Activated T-cell treated with anti-CD3 and anti-CD28 coated beads, Interleukin-2, amount 50 U/mL, for 72 hours (primary cell): ENCODE measurements at regions not wholly inside any gene's neighbourhood (a gene's known extent, or its start where the extent isn't known, plus 50 kb on each side); places are given as distances from the start of the nearest gene placed in this dataset.
A peak's percentile ranks its signal among the peaks of the same experiment; 100 is the strongest.

ENCODE experiments used
- ATAC-seq, 2 donors: fragments of 150-1000 bp; cut with Tn5 transposase; replicated peaks in 1 of 2; 2 replicates each; pipeline ENCODE4 v1.10.0; 2021; ENCODE audit warnings: moderate library complexity in 2 of 2, mild to moderate bottlenecking in 1 of 2
- DNase-seq, 2 donors: peaks; one replicate each; pipeline ENCODE4 v3.0.0; 2021 to 2022; ENCODE audit warnings: mixed read lengths in 1 of 2
- H3K27ac Mint-ChIP-seq: one replicate; pipeline ENCODE4 v1.8.0; 2022; ENCODE audit warnings: mild to moderate bottlenecking, moderate library complexity, mixed read lengths
- H3K27me3 Mint-ChIP-seq: one replicate; pipeline ENCODE4 v1.8.0; 2022; ENCODE audit warnings: low read depth, mixed read lengths
- H3K36me3 Mint-ChIP-seq, 2 donors: one replicate each; pipeline ENCODE4 v1.8.0; 2022; ENCODE audit warnings: mixed read lengths in 2 of 2, mild to moderate bottlenecking in 1 of 2; ENCODE audit not compliant: insufficient read depth in 2 of 2
- H3K4me1 Mint-ChIP-seq: one replicate; pipeline ENCODE4 v1.8.0; 2022; ENCODE audit warnings: low read depth, mixed read lengths
- H3K4me3 Mint-ChIP-seq, 2 donors: one replicate each; pipeline ENCODE4 v1.8.0; 2022; ENCODE audit warnings: mild to moderate bottlenecking in 2 of 2, mixed read lengths in 2 of 2, moderate library complexity in 2 of 2
- H3K9me3 Mint-ChIP-seq, 2 donors: one replicate each; pipeline ENCODE4 v1.8.0; 2022; ENCODE audit warnings: mixed read lengths in 2 of 2

DNA sequence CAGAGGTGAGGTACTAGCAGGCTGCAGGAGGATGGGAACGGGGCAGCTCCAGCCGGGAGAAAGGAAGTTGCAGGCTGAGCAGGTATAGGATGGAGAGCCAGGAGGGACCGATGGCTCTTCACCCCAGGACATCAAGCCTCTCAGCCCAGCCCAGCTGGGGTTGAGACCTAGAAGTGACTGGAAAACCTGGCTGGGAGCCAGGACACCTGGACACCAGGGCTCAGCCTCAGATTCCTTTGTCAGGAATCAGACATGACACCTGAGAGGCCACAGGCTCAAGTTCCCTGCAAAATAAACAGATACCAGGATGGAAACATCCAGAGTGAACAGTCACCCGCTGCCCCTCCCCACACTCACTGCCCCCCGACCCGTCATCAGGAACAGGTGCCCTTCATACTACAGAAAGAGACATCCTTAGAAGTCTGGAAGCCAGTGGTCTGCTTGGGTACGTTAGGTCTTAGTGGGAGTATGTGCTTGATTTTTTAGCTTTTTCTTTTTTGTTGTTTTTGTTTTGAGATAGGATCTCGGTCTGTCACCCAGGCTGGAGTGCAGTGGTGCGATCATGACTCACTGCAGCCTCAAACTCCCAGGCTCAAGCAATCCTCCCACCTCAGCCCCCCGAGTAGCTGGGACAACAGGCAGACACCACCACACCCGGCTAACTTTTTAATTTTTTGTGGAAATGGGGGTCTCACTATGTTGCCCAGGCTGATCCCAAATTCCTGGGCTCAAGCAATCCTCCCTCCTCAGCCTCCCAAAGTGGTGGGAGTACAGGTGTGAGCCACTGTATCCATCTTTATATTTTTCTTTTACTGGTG is 74.5 kb upstream of the CALM2 start:
- Mint-ChIP-seq H3K9me3 (no peaks in the 10 kb centered on the region), H3K27me3 (no peaks in the 10 kb centered on the region), H3K36me3 (no peaks in the 10 kb centered on the region), H3K27ac (no peak overlapping the region), H3K4me1 (no peaks in the 10 kb centered on the region), H3K4me3 (no peak overlapping the region)
- DNase-seq = no peak
- no peak for ATAC-seq

DNA sequence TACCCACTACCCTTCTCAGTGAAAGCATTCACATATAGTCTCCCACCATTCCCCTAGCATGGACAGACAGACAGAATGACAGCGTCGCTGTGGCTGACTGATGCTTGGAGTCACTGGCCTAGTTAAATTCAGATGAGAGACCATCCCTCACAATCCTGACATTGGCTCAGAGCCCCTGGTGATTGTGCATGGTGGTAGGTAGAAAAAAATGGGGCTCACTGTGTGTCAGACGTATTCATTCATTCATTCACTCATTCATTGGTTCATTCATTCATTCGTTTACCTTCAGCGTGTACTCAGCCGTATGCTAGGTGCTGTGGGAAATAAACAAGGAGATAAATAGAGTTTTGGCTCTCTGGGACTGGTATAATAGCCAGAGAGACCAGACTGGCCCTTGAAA is 73.6 kb upstream of the CALM2 start:
- DNase-seq (no peak), ATAC-seq (no peak)
- Mint-ChIP-seq H3K4me3 (no peak overlapping the region), H3K4me1 (no peaks in the 10 kb centered on the region), H3K36me3 (no peaks in the 10 kb centered on the region), H3K9me3 (no peaks in the 10 kb centered on the region), H3K27me3 (no peaks in the 10 kb centered on the region), H3K27ac (no peak overlapping the region)

GRCh38 chr2:47249157-47249900 is 73.0 kb upstream of the CALM2 start:
- Mint-ChIP-seq H3K4me1 (no peaks in the 10 kb centered on the region), H3K9me3 (no peaks in the 10 kb centered on the region), H3K27me3 (no peaks in the 10 kb centered on the region), H3K36me3 (no peaks in the 10 kb centered on the region), H3K27ac (no peak overlapping the region), H3K4me3 (no peak overlapping the region)
- no peak for DNase-seq
- no peak for ATAC-seq

DNA sequence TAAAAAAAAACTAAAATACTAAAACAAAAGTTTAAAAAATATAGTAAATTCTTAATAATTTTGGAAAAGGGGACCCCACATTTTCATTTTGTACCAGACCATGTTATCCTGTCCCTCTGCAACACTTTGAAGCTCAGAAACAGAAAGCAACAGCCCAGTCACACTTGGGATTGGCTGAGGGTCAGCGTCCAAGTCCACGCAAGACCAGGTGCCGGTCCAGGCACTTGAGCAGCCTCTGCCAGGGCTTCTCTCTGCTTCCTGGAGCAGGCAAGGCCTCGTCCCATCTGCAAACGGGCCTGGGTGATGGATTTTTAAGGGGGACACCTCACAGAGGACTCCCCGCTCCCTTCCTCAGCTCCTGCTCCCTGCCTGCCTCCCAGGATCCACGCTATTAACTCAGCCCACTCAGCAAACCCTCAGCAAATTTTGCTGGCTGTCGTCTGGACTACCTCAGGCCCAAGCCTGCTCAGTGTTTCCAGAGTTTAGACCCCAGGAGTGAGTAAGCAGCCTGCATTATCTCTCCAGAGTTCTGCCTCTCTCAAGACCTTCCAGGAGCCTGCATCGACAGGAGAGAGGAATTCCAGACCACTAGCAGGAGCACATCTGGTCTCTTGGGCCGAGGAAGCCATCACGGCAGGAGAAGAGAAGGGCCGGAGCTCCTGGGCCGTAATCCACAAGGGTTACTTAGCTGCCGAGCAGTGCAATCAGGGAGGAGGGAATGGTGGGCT is 67.4 kb upstream of the CALM2 start:
- no peak for ATAC-seq
- Mint-ChIP-seq H3K9me3 (no peaks in the 10 kb centered on the region), H3K4me3 (no peak overlapping the region), H3K27me3 (no peaks in the 10 kb centered on the region), H3K36me3 (no peaks in the 10 kb centered on the region), H3K27ac (no peak overlapping the region), H3K4me1 (no peaks in the 10 kb centered on the region)
- no peak for DNase-seq

GRCh38 chr2:47241715-47242114 is 65.4 kb upstream of the CALM2 start:
- no peak for ATAC-seq
- Mint-ChIP-seq H3K36me3 (no peaks in the 10 kb centered on the region), H3K27ac (no peak overlapping the region)

DNA sequence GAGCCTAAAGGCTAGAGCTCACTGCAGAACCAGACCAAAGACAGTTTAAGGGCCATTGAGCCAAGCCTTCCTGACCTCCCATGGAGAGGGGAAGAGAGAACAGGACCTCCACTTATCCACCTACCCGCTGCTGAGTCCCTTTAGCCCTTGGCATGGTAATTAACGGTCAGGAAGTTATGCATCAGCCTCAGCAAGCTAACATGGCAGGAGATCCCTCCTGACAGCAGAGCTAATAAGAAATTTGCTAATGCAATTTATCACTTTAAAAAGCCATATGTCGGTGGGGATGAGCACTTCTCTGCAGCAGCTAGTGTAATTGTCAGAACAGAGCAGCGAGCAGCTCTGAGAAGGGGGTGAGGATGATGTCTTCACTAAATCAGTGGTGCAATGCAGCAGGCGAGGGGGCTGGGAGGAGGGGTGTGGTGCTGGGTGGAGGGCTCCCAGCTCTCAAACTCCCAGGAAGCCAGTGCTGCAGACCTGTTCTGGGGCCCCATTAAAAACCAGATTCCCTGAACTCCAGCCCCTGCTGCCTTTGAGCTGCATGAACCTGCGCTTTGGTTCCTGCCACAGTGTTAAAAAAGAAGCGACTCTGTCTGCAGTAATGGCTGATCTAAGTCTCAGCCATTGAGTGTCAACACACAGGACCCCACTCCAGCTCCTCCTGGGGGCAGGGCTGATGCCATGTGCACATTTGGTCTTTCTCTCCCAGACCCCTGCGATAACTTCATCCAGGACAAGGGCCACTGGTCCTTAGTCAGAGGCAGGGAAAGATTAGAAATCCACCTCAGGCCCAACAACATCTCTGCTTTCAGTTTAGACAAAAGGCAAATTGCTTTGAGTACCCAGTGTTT is 63.0 kb upstream of the CALM2 start:
- peaks cover 5% of the 10 kb centered on the region for H3K4me1 Mint-ChIP-seq
- ATAC-seq (no peak), DNase-seq (no peak)
- H3K9me3 Mint-ChIP-seq = no peaks in the 10 kb centered on the region
- H3K4me3 Mint-ChIP-seq = no peak overlapping the region
- no peak overlapping the region for H3K27ac Mint-ChIP-seq
- H3K27me3 Mint-ChIP-seq = no peaks in the 10 kb centered on the region
- H3K36me3 Mint-ChIP-seq = no peaks in the 10 kb centered on the region

More at GRCh38 chr2:47241715-47242114, 65.4 kb upstream of the CALM2 start:
- Mint-ChIP-seq H3K4me3 (no peak overlapping the region), H3K27me3 (no peaks in the 10 kb centered on the region), H3K9me3 (no peaks in the 10 kb centered on the region), H3K4me1 (peaks cover 5% of the 10 kb centered on the region)
- DNase-seq = no peak

GRCh38 chr2:47238638-47239037 is 62.3 kb upstream of the CALM2 start:
- no peaks in the 10 kb centered on the region for H3K27me3 Mint-ChIP-seq
- no peak overlapping the region for H3K4me3 Mint-ChIP-seq
- DNase-seq = no peak
- H3K9me3 Mint-ChIP-seq = no peaks in the 10 kb centered on the region
- no peak for ATAC-seq
- H3K27ac Mint-ChIP-seq = no peak overlapping the region
- H3K36me3 Mint-ChIP-seq = no peaks in the 10 kb centered on the region
- peaks cover 5% of the 10 kb centered on the region for H3K4me1 Mint-ChIP-seq

GRCh38 chr2:47237375-47238334 is 61.3 kb upstream of the CALM2 start:
- H3K27me3 Mint-ChIP-seq = no peaks in the 10 kb centered on the region
- ATAC-seq (peak in 1 of 2 donors; percentile 64), DNase-seq (peak in 1 of 2 donors; percentile 2)
- H3K27ac Mint-ChIP-seq = no peak overlapping the region
- H3K36me3 Mint-ChIP-seq = no peaks in the 10 kb centered on the region
- H3K9me3 Mint-ChIP-seq = no peaks in the 10 kb centered on the region
- H3K4me3 Mint-ChIP-seq = no peak overlapping the region
- H3K4me1 Mint-ChIP-seq = peaks cover 5% of the 10 kb centered on the region

DNA sequence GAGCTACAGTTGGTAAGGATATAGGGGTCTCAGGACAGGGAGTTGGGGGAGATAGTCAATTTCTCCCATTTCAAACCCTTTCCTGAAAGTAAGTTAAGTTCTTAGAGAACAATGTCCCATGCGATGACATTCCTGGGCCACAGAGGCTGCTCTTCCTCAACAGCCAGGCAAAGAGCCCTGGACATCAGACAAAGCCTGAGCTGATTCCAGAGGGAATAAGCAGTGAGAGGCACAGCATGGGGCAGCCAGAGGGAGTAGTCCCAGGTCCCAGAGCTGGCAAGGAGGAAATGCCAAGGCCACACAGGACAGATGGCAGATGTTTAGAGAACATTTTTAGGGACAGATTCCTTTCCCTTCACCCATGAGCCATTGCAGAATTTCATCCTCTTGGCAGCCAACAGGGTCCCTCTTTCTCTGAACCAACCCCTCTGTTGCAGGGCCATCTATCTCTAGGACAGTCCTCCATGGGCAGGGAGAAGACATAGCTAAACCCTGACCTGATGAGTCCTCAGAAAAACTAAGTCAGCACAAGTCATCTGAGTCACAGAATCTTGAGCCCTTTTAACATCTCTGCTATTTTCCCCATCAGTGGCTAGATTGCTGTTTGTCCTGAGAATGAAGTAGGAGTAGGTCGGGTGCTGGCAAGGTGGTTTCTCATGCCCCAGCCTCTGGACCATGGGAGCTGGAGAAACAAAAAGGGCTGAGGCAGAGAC is 60.3 kb upstream of the CALM2 start:
- H3K27me3 Mint-ChIP-seq = no peaks in the 10 kb centered on the region
- H3K4me1 Mint-ChIP-seq = peaks cover 5% of the 10 kb centered on the region
- H3K36me3 Mint-ChIP-seq = no peaks in the 10 kb centered on the region
- H3K9me3 Mint-ChIP-seq = no peaks in the 10 kb centered on the region
- no peak for DNase-seq
- H3K27ac Mint-ChIP-seq = no peak overlapping the region
- ATAC-seq = no peak
- H3K4me3 Mint-ChIP-seq = no peak overlapping the region

GRCh38 chr2:47235132-47235531 is 58.8 kb upstream of the CALM2 start:
- H3K36me3 Mint-ChIP-seq = no peaks in the 10 kb centered on the region
- ATAC-seq (no peak), DNase-seq (no peak)
- no peak overlapping the region for H3K27ac Mint-ChIP-seq
- peaks cover 5% of the 10 kb centered on the region for H3K4me1 Mint-ChIP-seq
- H3K27me3 Mint-ChIP-seq = no peaks in the 10 kb centered on the region
- H3K9me3 Mint-ChIP-seq = no peaks in the 10 kb centered on the region
- H3K4me3 Mint-ChIP-seq = no peak overlapping the region

DNA sequence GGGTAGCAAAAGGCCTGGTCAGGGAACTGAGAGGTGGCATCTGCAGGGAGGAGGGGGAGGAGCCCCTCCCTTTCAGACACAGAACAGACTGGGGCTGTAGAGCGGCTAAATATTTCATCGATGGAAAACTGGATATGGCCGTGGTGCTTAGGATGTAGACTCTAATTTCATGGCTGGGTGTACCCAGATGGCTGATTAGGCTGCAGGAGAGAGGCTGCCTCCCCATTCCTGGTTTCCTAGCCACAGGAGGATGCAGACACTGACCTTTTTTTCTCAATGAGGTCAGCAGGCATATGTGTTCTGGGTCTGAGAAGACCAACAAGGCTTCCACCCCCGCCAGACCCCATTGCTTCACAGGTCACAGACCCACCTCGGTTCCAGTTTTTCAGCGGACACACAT is 58.1 kb upstream of the CALM2 start:
- DNase-seq = no peak
- Mint-ChIP-seq H3K27ac (no peak overlapping the region), H3K4me1 (peaks cover 5% of the 10 kb centered on the region), H3K4me3 (no peak overlapping the region), H3K27me3 (no peaks in the 10 kb centered on the region), H3K9me3 (no peaks in the 10 kb centered on the region), H3K36me3 (no peaks in the 10 kb centered on the region)
- no peak for ATAC-seq
